ENCODE measurements at regions not wholly inside any gene's neighbourhood (a gene's known extent, or its start where the extent isn't known, plus 50 kb on each side); places are given as distances from the start of the nearest gene placed in this dataset.

GRCh38 chr14:22079766-22080165, 406.1 kb upstream of the OR4E1 start (continued):
- TF ChIP-seq CHD7 (IDR thresholded peaks at IDR 0.05; ENCODE audit: insufficient replicate concordance, low read length) = no peak
- no peak for TF ChIP-seq POLR2A (IDR thresholded peaks at IDR 0.05; ENCODE audit: control extremely low read depth in 1 of 2, low read depth in 2 of 2, low read length in 2 of 2)
- no peak for TF ChIP-seq SP2 (IDR thresholded peaks at IDR 0.05; ENCODE audit: low read length)
- no peak for TF ChIP-seq POU5F1 (IDR thresholded peaks at IDR 0.05; ENCODE audit: low read depth, low read length)
- no peak for TF ChIP-seq TAF1 (IDR thresholded peaks at IDR 0.05; ENCODE audit: low read depth, low read length)
- no peak for TF ChIP-seq GTF2F1 (IDR thresholded peaks at IDR 0.05; ENCODE audit: borderline replicate concordance, low read depth, low read length)
- TF ChIP-seq PHF8 (conservative IDR thresholded peaks at IDR 0.05; ENCODE audit: low read depth, low read length) = no peak
- TF ChIP-seq ATF3 (IDR thresholded peaks at IDR 0.05; ENCODE audit: insufficient read depth, low read depth, low read length) = no peak
- TF ChIP-seq ASH2L (IDR thresholded peaks at IDR 0.05; ENCODE audit: low read length) = no peak
- no peak for TF ChIP-seq CREB1 (IDR thresholded peaks at IDR 0.05)
- no peak for TF ChIP-seq SAP30 (IDR thresholded peaks at IDR 0.05; ENCODE audit: insufficient read depth, insufficient replicate concordance, low read length)
